KG1 (cell line): ENCODE measurements at regions not wholly inside any gene's neighbourhood (a gene's known extent, or its start where the extent isn't known, plus 50 kb on each side); places are given as distances from the start of the nearest gene placed in this dataset.

Experiments
- DNase-seq: peaks from one replicate; lab custom pipeline; 2025; lab: John Stamatoyannopoulos, UW

DNA sequence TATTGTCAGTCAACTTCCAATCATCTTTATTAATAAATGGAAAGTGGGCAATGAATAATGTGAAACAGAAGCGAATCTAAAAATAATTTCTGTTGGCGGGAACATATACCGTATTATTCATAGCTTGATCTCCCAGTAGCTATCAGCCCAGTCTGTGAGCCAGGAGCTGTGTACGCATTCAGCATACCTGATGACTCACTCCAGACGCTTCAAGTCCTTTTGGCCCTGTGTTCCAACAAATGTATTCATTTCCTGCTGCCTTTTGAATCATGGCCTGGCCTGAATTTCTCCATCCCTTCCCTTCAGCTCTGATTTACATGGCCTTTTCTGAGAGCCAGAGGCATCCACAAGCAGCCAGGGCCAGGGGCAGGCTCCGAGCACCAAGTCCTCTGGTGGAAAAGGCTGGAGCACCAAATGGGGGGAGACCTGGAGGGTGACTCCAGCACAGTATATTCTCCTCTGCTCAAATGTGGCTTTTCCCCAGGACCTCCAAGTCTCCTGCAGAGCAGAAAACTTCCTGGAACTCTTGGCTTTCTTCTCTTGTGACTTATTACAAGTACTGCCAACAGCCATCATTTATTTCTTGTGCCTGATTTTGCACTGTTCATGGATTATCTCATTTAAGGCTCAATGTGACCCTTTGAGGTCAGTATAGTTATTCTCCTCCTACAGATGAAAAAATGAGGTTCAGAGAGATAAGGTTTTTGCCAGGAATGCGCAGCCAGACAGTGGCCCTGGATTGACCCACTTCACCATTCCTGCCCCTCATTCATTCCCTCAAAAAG, 108.7 kb downstream of the EN1 start:
- no peak for DNase-seq

DNA sequence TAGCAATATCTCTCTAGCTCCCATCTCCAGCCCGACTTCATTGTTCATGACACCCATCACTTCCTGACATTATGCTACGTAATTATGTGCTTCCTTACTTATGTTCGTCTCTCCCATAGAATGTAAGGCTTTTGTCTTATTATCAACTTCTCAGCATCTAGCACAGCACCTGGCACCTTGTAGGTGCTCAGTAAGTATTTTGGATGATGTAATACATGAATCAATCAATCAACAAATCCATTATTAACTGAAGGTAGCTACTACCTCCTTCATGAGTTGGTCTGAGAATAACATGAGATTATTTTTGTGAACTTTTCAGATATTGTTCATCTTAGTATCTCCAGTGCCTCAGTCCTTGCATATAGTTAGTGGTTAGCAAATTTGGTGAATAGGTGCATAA, 109.3 kb downstream of the EN1 start:
- no peak for DNase-seq

DNA sequence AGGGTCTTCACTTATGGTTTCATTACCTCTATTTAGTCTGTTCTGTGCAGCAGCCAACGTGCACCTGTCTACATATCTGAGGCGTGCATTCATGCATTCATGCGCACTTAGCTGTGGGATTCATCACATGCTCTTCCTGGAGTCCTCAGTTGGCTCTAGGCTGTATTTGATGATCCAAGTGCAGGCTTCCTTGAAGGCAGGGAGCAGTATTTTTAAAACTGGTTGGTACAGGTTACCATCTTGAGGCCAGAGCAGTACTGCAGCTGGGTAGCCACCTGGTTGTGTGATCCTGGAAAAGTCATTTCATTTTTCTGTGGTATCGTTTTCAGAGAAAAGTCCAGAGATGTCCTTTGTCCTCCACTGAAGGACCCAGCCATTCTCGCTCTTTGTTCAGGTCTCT, 109.8 kb downstream of the EN1 start:
- no peak for DNase-seq

DNA sequence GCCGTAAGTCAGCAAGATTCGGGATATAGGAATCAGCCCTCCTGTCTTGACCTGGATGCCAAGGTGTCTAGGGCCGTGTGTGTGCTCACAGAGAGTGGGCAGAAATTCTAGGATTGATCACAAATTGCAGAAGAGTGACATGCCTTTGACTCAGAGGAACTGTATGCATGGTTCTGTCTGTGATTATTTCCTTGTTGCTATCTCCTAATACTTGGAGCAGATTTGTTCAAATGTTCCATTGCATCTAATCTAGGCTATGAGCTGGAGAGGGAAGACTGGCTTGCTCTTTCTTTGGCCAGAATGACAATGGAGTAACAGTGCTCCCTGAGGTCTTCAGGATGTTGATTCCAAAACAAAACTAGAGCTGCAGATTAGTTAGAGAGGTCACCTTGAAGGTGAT, 115.0 kb downstream of the EN1 start:
- DNase-seq = no peak

DNA sequence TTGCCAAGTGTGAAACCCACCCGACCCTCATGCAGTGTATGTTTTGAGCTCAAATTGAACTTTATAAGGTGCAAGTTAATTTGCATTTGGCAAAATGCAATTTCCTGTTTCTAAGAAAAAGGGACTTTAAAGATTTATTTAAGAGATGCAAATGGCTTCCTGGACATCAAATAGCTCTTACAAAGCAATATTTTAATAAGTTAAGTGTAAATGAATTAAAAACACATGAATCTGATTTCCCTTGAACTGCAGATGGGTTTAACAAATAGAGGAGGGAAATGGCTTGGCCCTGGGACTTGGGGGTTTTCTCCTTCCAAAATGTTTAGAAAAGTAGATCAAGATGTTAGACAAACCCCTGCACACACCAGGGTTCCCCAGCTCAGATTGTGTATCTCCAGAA, 116.0 kb downstream of the EN1 start:
- DNase-seq = no peak

DNA sequence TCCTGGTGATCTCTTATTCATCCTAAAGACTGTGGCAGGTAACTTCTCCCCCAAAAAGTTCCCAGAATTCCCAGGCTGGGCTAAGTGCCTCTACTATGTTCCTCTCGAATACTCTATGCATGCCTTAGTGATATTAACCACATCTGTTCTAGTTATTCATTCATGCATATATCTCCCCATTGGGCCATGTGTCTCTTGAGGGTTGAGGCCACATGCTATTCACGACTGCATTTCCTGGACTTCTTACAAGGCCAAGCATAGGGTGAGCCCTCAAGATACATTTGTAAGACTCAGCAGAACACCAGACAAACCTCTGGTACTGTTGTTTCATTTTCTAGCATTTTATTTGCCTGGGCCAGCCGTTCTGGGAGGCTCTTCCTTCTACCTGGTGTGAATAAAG, 117.0 kb downstream of the EN1 start:
- no peak for DNase-seq

DNA sequence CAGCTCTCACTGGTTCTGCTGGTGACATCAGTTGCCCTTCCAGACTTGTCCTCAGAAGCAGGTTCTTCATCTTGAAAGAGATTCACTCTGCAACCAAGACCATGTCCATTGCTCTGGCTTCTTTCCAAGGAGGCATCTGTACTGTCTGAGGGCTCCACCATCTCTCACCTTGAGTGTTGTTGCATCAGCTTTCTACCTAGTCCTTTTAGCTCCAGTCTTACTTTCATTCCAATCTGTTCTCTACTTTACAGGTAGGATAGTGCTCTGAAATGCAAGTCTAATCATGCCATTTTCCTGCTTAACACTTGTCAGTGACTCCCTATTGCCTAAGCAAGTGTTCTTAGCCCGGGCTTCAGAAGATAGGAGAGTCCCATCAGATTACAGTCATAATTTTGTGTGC, 117.7 kb downstream of the EN1 start:
- DNase-seq = no peak

DNA sequence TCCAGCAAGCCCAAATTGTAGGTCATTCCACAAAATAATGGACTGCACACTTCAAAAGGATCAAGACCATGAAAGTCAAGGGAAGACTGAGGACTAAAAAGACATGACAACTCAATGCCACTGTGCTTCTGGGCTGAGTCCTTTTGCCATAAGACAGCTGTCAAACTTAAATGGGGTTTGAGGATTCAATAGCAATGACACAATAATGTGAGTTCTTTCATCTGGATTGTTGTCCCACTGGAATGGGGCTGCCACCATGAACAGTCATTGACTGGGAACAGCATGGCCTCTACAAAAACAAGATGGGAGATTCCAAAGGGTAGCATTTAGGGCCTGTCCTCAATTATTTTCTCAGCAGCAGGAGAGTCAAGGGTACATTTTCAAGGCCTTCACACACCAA, 118.5 kb downstream of the EN1 start:
- no peak for DNase-seq

DNA sequence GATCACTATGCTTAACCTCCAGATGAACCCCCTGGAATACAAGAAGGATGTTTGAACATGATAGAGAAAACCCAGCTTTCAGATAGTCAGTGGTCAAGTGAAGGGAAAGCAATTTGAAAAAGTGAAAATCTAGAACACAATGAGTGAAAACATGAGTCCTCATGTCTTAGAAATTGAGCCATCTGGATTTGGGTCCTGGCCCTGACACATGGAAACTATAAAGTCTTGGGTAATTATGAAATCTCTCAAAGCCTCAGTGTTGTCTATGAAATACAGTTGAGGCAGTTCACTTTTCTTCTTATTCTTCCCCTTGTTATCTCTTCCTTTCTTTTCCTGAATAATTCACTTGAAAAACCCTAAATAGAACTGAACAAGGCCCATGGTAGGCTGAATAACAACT, 120.6 kb downstream of the EN1 start:
- DNase-seq = no peak

DNA sequence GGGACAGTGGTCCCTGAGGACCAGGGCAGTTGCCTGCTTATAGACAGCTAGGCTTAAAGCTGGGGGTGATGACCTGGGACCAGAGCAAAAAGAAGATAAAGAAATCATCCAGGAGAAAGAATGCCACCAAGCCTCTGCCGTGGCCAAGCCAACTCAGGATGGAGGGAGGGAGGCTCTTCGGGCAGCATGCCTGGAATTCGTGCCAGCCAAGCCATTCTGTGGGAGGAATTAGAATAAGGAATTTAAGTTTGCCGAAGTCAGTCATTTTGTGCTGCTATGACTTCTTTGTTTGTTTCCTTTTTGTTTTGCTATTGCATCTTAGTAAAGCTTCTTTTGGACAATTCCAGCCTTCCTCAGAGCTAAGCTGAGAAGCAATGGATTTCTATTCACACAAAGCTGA, 124.1 kb downstream of the EN1 start:
- no peak for DNase-seq

DNA sequence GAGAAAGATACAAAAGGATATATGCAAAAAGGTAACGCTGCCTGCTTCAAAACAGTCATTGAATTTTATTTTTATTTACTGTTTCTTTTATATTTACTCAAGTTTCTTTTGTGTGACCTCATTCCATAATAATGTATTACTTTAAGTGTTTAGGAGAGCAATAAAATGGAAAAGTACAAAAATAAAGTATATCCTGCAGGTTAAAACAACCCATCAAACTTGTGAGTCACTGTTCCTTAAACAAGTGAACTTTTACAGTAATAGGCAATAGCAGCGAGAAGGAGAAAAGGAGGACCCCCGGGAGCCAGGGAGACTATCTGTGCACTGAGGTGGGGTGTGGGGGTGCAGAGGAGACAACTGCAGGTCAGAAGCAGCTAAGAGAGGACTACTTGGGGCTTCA, 124.5 kb downstream of the EN1 start:
- no peak for DNase-seq

DNA sequence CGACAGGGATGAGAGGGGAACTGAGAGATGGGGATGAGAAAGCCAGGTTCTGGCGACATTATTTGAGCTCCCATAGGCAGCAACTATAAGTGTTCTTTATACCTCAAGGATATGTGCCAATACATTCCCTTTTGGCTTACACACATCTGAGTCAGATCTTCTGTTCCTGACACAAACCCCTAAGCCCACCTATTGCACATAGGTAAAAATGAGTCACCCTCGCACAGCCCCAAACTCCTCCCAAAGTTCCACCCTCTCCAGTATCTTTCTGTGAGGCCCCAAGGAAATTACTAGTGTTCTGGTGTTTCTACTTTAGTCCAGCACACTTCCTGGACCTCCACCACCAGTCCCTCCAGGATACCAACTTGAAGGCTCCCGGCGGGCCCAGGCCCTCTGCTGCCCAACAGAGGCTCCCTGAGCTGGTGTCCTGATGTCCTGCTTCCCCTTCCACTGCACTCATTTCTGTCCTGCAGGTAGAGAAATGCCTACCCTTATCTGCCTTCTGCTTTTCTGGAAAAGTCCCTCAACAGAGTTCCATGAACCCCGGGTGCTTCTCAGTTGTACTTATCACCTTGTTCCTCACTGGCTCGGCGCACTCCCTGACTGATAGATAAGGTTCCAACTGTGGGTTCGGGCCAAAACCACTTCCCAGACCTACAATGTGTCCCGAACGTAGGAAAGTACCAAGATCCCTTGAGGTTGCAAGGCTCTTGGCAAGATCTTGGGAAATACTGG, 125.5 kb downstream of the EN1 start:
- no peak for DNase-seq

DNA sequence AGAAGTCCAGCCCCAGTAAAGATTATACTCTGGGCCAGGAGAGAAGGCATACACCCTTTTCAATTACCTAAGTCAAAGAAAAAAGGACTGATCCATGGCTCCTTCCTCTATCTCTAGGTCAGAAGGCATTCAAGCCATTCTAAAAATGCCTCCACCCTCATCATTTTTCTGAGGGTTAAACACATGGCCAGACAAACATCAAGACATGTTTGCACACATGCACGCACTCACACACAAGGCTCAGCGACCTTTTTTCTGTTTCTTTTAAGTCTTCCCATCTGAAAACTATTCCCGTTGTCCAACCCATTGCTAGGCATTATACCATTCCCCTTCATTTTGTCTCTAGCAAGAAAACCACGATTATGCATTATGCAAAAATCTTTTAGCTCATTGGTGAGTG, 126.6 kb downstream of the EN1 start:
- no peak for DNase-seq

DNA sequence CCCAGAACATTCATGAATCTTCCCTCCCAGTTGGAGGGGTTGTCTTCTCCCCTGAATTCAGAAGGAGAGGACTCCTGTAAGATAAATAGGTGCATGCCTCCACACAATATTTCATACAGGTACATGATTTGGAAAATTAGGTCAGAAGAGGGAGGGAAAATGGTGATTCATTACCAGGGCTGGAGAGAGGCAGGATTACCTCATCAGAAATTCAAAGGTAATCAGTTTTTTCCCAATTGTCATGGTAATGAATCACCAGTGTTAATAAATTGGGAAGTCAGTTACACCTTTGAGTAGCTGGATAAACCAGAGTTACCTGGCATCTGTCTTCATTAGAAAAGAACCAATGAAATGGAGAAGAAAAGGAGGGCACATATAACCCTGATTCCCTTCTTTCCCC, 128.5 kb downstream of the EN1 start:
- no peak for DNase-seq

DNA sequence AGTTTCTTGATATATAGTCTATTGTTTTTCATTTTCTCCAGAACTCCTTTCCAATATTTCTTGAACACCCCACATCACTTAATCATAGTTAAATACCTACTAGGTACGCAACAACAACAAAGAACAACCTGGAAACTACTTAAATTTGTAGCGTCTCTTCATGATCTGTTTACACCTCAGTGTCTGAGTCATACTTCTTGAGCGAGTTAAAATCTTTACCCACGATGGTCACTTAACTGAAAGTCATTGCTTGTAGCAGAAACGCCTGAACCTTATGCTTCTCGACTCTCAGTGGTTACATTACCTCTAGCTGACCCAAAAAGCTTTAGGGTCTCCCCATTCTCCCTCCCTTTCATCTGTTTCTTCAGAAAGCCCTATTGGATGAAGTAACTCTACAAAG, 131.3 kb downstream of the EN1 start:
- no peak for DNase-seq

DNA sequence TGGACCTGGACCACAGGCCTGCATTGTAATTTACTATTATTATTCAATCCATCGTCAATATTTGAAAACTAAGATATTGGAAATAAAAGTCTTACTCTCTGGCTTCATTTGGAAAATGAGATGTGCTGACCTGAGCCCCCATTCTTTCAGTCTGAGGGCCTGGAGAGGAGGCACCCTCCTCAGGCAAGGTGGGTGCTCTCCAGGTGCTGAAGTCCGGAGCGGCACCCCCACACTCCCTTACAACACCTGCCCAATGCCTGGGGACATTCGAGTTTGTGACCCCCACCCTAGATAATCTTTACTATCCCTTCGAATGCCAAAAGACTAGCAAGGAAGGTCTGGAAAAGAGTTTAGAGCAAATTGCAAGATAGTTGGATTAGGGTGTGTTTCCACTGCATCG, 133.3 kb downstream of the EN1 start:
- no peak for DNase-seq

DNA sequence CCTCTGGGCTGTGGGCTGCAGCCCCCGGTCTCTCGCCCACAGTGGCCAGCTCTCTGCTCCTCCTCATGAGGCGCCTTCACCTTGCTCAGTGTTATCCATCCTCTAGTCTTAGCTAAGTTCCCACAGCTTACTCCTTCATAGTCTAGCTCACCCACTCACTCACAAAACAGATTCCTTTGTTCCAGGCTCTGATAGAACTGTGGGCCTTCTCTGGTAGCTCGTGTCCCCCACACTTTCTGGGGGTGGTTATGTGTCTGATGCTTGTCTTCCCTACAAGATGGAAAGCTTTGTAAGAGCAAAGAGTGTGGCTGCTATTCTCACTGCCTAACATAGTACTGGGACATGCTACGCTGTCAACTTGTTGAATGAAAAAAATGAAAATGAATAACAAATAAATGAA, 135.8 kb downstream of the EN1 start:
- no peak for DNase-seq

DNA sequence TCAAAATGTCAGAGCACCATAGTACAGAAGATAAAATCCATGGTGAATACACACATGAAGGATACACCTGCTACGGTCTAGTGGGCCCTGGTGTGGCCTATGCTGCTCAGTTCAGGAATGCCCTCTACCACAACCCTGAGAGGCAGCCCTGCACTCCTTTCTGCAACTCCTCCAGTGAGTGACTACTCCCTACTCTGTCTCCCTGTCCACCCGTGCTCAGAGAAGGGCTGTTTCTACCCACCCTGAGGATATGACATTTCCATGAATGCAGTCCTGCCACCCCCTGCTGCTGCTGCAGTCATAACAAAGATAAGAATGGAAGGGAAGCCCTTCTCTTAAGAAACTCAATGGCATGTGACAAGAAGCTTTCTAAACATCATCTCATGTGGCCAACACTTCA, 137.0 kb downstream of the EN1 start:
- DNase-seq = no peak

DNA sequence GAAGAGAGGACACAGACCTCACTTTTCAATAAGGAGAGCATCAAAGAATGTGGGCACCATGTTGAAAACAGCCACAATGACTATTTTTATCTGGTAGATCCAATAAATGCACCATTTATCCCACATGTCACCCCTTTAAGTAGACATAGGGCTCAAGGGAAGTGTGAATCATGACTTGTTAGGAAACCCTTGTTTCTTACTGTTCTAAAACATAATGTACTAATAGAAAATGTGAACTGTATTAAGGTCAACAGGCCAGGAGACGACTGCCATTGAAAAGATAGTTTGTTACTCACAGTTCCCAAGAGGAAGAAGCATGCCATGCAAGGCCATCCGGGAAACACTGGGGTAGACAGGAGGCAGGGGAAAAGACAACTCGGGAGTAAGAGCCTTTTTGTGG, 137.7 kb downstream of the EN1 start:
- DNase-seq = no peak

DNA sequence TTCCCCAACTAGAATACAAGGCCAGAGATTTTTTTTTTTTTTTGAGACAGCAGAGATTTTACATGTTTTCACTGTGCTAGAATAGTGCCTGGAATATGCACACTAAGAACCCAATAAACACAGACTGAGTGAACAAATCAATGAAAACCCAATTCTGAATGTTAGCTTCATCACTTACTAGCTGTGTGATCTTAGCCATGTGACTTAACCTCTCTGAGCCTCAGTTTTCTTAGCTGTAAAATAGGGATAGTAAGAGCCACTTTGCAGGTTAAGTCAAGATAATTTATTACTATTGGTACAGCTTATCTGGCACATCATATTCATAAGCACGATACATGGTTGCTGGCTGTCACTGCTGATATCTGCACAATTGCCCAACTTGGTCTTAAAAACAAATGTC, 140.6 kb downstream of the EN1 start:
- no peak for DNase-seq

DNA sequence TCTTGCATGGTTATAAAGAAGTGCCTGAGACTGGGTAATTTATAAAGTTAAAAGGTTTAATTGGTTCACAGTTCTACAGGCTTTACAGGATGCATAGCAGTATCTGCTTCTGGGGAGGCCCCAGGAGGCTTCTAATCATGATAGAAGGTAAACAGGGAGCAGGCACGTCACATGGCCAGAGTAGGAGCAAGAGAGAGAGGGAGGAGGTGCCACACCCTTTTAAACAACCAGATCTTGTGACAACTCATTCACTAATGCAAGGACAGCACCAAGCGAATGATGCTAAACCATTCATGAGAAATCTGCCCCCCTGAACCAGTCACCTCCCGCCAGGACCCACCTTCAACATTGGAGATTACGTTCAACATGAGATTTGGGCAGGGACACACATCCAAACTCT, 141.1 kb downstream of the EN1 start:
- no peak for DNase-seq

DNA sequence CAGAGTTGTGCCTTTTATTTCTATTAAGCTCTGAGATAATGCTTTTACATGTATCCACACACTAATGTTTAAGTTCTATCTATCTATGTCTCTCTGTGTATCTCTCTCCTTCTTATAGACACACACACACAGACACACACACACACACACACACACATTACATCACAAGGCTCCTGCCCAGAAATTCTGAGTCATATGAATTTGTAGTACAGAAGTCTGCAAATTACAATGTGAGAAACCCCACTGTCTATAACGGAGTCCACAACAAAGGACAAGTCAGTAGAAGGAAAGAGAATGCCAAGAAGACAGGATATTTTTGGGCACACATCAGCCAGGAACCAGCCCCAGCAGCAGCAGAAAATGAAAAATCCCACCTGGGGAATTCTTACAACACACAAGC, 142.4 kb downstream of the EN1 start:
- DNase-seq = no peak

DNA sequence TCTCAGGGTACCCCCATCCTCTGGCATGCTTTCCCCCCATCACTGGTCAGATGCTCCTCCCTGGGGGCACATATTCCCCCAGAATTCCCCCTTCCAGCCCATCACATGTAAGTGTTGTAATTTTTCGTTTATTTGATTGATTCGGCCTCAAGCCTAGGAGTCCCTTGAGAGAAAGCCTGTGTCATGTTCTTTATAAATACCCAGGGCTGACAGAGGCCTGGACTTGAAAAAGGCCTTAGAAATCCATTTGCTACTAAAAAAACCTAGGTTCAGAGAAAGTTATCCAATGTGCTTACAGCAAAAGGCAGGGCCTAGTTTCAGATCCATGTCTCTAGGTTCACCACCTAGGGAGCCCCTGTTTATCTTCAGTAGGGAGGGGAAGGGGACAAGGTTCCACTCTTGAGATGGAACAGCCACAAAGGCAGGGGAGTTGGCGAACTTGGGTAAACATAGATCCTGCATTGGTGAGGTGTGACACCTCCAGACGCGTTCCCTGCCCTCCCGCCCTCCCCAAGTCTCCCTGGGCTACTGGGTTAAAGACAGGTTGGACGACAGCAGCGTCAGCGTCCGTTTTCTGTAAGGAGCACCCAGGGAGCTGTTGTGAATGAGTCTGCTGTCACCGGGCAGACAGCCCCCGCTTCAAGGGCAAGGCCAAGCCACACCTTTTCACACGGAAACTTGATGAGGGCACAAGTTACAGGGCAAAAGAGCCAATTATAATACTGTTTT, 147.8 kb downstream of the EN1 start:
- DNase-seq = no peak
